Subcutaneous abdominal adipose tissue (tissue), 5 donors: ENCODE measurements at regions not wholly inside any gene's neighbourhood (a gene's known extent, or its start where the extent isn't known, plus 50 kb on each side); places are given as distances from the start of the nearest gene placed in this dataset.

Source experiments
- H3K27ac ChIP-seq: one replicate; pipeline ENCODE4 v1.7.0; 2013; ENCODE audit warnings: low read depth, mild to moderate bottlenecking, inconsistent platforms, low read length, moderate library complexity
- H3K27me3 ChIP-seq, 5 donors: one replicate each; pipeline ENCODE4 v1.7.0; 2013; ENCODE audit warnings: low read length in 5 of 5, inconsistent platforms in 1 of 5; ENCODE audit not compliant: control insufficient read depth in 5 of 5, insufficient read depth in 4 of 5
- H3K36me3 ChIP-seq, 5 donors: one replicate each; pipeline ENCODE4 v1.7.0; 2013; ENCODE audit warnings: low read length in 5 of 5; ENCODE audit not compliant: control insufficient read depth in 5 of 5, insufficient read depth in 5 of 5
- H3K4me1 ChIP-seq, 5 donors: one replicate each; pipeline ENCODE4 v1.7.0; 2013; ENCODE audit warnings: low read length in 5 of 5, mild to moderate bottlenecking in 3 of 5, moderate library complexity in 1 of 5; ENCODE audit not compliant: control insufficient read depth in 5 of 5, insufficient read depth in 5 of 5
- H3K4me3 ChIP-seq, 5 donors: one replicate each; pipeline ENCODE4 v1.7.0; 2013; ENCODE audit warnings: low read length in 5 of 5, low read depth in 1 of 5
- H3K9ac ChIP-seq, 5 donors: one replicate each; pipeline ENCODE4 v1.7.0; 2013; ENCODE audit warnings: low read length in 5 of 5, mild to moderate bottlenecking in 4 of 5, moderate library complexity in 3 of 5
- H3K9me3 ChIP-seq, 5 donors: one replicate each; pipeline ENCODE4 v1.7.0; 2013; ENCODE audit warnings: low read length in 5 of 5; ENCODE audit not compliant: control insufficient read depth in 5 of 5
- donor health status: healthy.
- donor health status: healthy.
- donor health status: healthy.
- donor health status: healthy.
- donor health status: healthy.

DNA sequence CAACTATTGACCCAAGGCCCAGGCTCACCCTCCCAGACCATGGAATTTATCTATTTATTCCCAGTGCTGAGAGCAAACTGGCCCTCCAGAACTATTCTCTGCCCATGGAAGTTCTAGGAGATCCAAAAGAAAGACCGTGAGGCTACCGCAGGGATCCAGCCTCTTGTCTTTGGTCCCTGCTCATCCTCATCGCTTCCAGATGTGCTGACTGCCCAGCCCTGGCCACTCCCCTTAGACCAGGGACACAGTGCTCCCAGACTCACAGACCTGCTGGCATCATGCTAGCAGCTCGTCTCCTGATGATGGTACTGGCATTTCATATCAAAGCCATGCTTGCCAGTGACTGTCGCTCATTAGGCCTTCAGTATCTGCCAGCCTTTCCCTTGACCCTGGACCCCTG, 405.7 kb upstream of the PPP2R3A start:
- no peaks in the 10 kb centered on the region for H3K36me3 ChIP-seq
- H3K4me3 ChIP-seq: no peak overlapping the region
- no peak overlapping the region for H3K27ac ChIP-seq
- H3K9ac ChIP-seq: no peak overlapping the region
- no peaks in the 10 kb centered on the region for H3K27me3 ChIP-seq
- H3K4me1 ChIP-seq: no peaks in the 10 kb centered on the region
- no peaks in the 10 kb centered on the region for H3K9me3 ChIP-seq

DNA sequence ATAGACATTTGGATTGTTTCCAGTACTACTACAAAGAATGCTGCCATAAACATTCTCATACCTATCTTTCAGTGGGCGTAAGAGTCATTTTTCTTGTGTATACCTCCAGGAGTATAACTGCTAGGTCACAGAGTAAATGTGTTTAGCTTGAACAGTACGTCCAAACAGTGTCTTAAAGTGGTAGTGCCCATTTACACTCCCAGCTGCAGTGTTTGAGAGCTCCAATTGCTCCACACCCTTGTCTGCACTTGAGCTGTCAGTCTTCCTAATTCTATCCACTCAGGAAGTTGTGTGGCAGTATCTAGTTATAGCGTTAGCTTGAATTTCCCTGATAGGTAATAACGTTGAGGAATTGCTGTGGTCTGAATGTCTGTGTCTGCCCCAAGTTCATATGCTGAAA, 404.7 kb upstream of the PPP2R3A start:
- no peak overlapping the region for H3K4me3 ChIP-seq
- no peak overlapping the region for H3K27ac ChIP-seq
- H3K4me1 ChIP-seq: no peaks in the 10 kb centered on the region
- H3K36me3 ChIP-seq: no peaks in the 10 kb centered on the region
- peaks cover 0 to 2% (median 0%) of the 10 kb centered on the region in 5 donors for H3K27me3 ChIP-seq
- H3K9me3 ChIP-seq: no peaks in the 10 kb centered on the region
- H3K9ac ChIP-seq: no peak overlapping the region

DNA sequence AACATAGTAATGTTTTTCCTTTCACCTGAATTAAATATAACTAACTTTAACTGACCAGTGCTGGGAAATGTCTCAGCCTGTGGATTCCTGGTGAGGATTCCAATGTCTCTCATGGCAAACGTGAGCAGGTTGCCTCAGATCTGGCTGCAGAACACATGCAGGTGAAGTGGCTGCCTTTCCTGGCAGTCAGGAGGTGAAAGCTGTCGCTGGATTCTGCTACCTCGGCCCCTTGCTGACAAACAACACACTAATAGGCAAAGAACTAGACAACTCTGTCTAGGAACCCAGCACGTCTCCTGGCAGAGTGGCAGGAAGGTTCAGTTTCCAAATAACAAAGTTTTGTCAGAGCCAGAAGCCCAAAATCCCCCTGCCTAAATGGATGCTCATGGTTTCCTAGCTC, 400.8 kb upstream of the PPP2R3A start:
- Histone ChIP-seq H3K4me1 (no peaks in the 10 kb centered on the region), H3K27ac (no peak overlapping the region), H3K9me3 (no peaks in the 10 kb centered on the region), H3K4me3 (no peak overlapping the region), H3K36me3 (no peaks in the 10 kb centered on the region), H3K9ac (no peak overlapping the region), H3K27me3 (peaks cover 0 to 2% (median 0%) of the 10 kb centered on the region in 5 donors)

DNA sequence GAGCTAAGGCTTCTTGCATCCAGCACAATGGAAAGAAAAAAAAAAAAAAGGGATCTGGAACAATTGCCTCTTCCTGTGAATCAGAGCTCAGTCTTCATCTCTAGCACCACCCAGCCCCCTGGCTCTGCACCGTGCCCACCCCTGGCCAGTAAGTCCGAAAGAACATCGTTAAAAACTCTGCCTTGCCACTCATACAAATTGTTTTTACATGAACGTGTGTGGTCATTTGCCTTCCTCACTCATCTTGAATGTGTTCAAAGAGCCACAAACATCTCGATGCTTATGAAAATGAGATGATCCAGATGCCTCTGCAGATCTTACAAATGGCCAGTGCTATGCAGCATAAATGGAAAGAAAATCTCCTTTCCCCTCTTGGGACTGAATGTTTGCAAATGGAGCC, 400.0 kb upstream of the PPP2R3A start:
- peaks cover 0 to 2% (median 0%) of the 10 kb centered on the region in 5 donors for H3K27me3 ChIP-seq
- no peak overlapping the region for H3K4me3 ChIP-seq
- H3K9ac ChIP-seq: no peak overlapping the region
- no peak overlapping the region for H3K27ac ChIP-seq
- H3K4me1 ChIP-seq: no peaks in the 10 kb centered on the region
- H3K36me3 ChIP-seq: no peaks in the 10 kb centered on the region
- H3K9me3 ChIP-seq: no peaks in the 10 kb centered on the region

DNA sequence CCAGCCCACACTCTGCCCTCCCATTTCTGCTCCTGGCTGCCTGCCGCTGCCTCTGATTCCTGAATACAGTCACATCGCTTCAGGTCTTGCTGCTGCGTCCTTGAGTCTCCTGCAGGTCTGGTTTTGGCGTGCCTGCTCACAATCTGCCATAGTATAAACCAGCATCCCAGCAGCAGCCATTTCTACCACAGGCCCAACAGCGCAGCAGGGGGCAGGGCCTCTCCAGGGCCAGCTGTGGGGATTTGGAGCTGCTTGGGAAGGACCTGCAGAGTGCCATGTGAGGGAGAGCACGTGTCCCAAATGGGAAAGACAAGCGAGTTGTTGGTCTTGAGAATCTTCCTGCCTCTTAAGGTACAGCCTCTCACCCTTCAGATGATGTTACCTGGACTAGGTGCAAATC, 398.3 kb upstream of the PPP2R3A start:
- Histone ChIP-seq H3K9me3 (no peaks in the 10 kb centered on the region), H3K27ac (no peak overlapping the region), H3K4me3 (no peak overlapping the region), H3K36me3 (no peaks in the 10 kb centered on the region), H3K4me1 (no peaks in the 10 kb centered on the region), H3K27me3 (peaks cover 0 to 2% (median 0%) of the 10 kb centered on the region in 5 donors), H3K9ac (no peak overlapping the region)

DNA sequence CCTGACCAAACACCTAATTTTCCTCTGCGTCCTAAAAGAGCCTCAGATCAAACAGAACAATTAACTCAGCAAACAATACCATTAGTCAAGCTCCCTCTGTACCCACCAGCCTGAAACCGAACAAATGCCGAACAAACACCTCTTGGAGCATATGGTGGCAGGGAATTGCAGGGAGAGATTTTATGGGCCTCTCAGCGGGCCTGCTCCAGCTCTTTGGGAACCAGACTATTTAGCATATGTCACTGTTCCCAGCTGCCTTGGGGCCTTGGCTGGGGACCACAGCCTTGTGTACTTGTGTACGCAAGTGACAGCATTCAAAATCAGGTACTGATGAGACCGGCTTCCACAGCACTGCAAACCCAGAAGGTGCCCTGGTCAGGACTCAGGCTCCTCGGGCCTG, 388.8 kb upstream of the PPP2R3A start:
- Histone ChIP-seq H3K4me3 (no peak overlapping the region), H3K27me3 (no peaks in the 10 kb centered on the region), H3K27ac (no peak overlapping the region), H3K36me3 (no peaks in the 10 kb centered on the region), H3K4me1 (no peaks in the 10 kb centered on the region), H3K9ac (no peak overlapping the region), H3K9me3 (peaks cover 0 to 3% (median 0%) of the 10 kb centered on the region in 5 donors)

DNA sequence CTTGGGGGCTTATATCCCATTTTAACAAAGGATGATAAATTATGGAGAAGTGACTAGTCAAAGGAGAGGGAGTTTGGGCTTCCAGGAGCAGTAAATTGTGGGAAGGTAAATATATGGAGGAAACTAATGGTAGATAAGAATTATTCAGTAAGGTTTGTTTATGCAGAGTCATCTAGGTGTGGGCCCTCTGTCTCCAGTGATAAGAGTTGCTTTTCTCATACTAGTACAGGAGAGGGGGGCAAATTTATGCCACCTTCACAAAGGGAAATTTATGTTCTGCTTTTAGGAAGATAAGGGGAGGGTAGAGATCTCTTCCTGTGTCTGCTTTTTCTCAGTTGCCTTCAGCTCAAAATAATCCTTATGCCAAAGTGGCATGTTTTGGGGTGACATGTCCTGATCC, 383.7 kb upstream of the PPP2R3A start:
- H3K27ac ChIP-seq: no peak overlapping the region
- no peak overlapping the region for H3K4me3 ChIP-seq
- no peak overlapping the region for H3K9ac ChIP-seq
- no peaks in the 10 kb centered on the region for H3K36me3 ChIP-seq
- H3K9me3 ChIP-seq: peaks cover 0 to 7% (median 2%) of the 10 kb centered on the region in 5 donors
- no peaks in the 10 kb centered on the region for H3K4me1 ChIP-seq
- H3K27me3 ChIP-seq: no peaks in the 10 kb centered on the region

DNA sequence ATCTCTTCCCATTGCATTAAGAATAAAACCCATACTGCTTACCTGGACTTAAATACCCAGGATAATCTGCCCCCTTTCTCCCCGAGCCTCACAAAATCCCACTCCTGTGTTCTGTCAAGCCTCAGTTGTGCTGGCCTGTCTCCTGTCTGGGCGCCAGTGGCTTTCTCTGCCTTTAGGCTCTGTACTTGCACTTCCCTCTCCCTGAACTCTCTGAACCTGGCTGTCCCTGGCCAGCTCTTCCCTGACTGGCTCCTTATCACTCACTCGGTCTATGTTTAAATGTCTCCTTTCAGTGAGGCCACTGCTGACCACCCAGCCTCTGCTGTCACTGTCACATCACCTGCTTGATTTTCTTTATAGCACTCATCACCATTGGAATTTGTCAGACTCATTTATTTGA, 382.7 kb upstream of the PPP2R3A start:
- Histone ChIP-seq H3K9ac (no peak overlapping the region), H3K9me3 (peaks cover 0 to 7% (median 2%) of the 10 kb centered on the region in 5 donors), H3K4me3 (no peak overlapping the region), H3K27ac (no peak overlapping the region), H3K4me1 (no peaks in the 10 kb centered on the region), H3K27me3 (no peaks in the 10 kb centered on the region), H3K36me3 (no peaks in the 10 kb centered on the region)

DNA sequence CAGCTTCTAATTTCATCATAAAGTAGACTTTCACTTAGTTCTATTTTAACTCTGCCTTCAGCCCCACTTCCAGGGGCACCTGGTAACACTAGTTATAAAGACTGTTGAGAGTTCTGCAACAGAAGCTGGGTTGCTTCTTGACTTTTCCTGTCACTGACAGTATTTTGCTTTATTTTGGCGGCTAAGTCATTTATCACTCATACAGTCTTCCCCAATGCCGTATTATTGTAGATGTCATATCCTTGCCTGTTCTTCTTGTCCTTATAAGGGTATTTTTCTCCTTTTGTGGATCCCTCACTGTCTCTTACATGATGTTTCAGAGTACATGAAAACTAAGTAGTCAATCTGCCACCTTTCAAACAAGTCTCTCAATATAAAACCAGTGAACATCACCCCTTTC, 369.0 kb upstream of the PPP2R3A start:
- Histone ChIP-seq H3K27me3 (no peaks in the 10 kb centered on the region), H3K9ac (no peak overlapping the region), H3K4me3 (no peak overlapping the region), H3K4me1 (no peaks in the 10 kb centered on the region), H3K9me3 (peaks cover 0 to 10% (median 6%) of the 10 kb centered on the region in 5 donors), H3K27ac (no peak overlapping the region), H3K36me3 (no peaks in the 10 kb centered on the region)

DNA sequence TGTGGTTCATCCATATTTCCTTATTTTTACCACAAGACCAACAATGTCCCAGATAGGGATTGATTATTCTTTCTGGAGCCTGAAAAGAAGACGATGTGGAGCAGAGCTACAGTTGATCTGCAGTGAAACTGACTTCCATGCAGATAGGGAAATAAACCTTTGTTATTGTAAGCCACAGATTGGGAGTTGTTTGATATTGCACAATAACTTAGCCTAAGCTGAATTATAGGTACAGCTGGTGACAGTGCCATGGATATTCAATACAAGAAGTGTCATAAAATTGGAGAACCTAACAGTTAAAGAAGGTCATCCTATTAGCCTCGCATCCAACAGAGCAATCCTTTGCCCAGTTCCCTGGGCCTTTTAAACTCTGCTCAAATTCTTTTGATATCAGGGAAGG, 367.7 kb upstream of the PPP2R3A start:
- H3K27ac ChIP-seq: no peak overlapping the region
- no peaks in the 10 kb centered on the region for H3K36me3 ChIP-seq
- no peaks in the 10 kb centered on the region for H3K4me1 ChIP-seq
- peaks cover 0 to 6% (median 0%) of the 10 kb centered on the region in 5 donors for H3K9me3 ChIP-seq
- H3K27me3 ChIP-seq: no peaks in the 10 kb centered on the region
- no peak overlapping the region for H3K9ac ChIP-seq
- H3K4me3 ChIP-seq: no peak overlapping the region

DNA sequence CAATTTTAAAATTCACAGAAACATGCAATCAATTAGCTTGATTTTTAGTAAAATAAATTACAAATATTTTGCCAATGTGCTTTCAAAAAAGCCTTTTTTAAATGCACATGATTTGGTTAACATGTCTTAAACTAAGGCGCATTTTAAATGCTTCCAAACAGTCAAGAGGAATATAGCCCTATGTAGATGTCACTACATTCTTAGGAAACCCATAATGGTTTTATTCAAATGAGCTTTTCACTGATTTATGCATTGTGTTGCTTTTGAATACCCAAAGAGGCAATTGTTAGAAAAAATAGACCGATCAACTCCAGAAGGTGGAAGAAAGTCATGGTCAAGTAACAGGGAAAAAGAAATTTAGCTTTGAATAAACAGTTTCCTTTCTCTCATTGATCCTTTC, 366.9 kb upstream of the PPP2R3A start:
- Histone ChIP-seq H3K4me3 (no peak overlapping the region), H3K9me3 (peaks cover 0 to 4% (median 0%) of the 10 kb centered on the region in 5 donors), H3K36me3 (no peaks in the 10 kb centered on the region), H3K4me1 (no peaks in the 10 kb centered on the region), H3K27ac (no peak overlapping the region), H3K27me3 (no peaks in the 10 kb centered on the region), H3K9ac (no peak overlapping the region)
